Keratinocyte (primary cell): ENCODE measurements at regions not wholly inside any gene's neighbourhood (a gene's known extent, or its start where the extent isn't known, plus 50 kb on each side); places are given as distances from the start of the nearest gene placed in this dataset.

Experiments
- DNase-seq: peaks from one replicate; pipeline ENCODE4 v3.0.0-alpha.2; 2011; ENCODE audit warnings: low read depth, missing footprints, low spot score
- FAIRE-seq: peaks from 2 replicates; lab custom pipeline; 2011; peaks lifted over from hg19 to GRCh38; lab: Jason Lieb, UNC
- H2AFZ ChIP-seq: 2 replicates; pipeline ENCODE4 v1.6.0; 2012; ENCODE audit warnings: low read length, control low read depth, inconsistent platforms; ENCODE audit not compliant: control insufficient read depth
- H3K27ac ChIP-seq: 2 replicates; pipeline ENCODE4 v1.5.1; 2011; ENCODE audit warnings: low read length; ENCODE audit not compliant: control insufficient read depth, insufficient read depth
- H3K27me3 ChIP-seq: 3 replicates; pipeline ENCODE4 v1.6.0; 2011; ENCODE audit warnings: low read length; ENCODE audit not compliant: control insufficient read depth, insufficient read depth; ENCODE audit errors: extremely low read depth
- H3K36me3 ChIP-seq, 2 experiments: 2 replicates in 1 of 2; 3 replicates in 1 of 2; pipeline ENCODE4 v1.5.1; 2011; ENCODE audit warnings: low read length in 2 of 2, mild to moderate bottlenecking in 1 of 2; ENCODE audit not compliant: control insufficient read depth in 2 of 2, insufficient read depth in 2 of 2; ENCODE audit errors: extremely low read depth in 1 of 2
- H3K4me1 ChIP-seq: 3 replicates; pipeline ENCODE4 v1.5.1; 2011; ENCODE audit warnings: low read length; ENCODE audit not compliant: control insufficient read depth, insufficient read depth; ENCODE audit errors: extremely low read depth
- H3K4me2 ChIP-seq: 3 replicates; pipeline ENCODE4 v1.6.0; 2011; ENCODE audit warnings: low read depth, low read length; ENCODE audit not compliant: control insufficient read depth, insufficient read depth; ENCODE audit errors: extremely low read depth
- H3K4me3 ChIP-seq, 3 experiments: fragments of 200-600 bp in 1 of 3; sonication (generic) in 1 of 3; 2 replicates in 2 of 3; 3 replicates in 1 of 3; pipeline ENCODE4 v1.5.1; 2011 to 2016; ENCODE audit warnings: low read length in 3 of 3, mild to moderate bottlenecking in 3 of 3, control low read depth in 2 of 3, inconsistent platforms in 1 of 3, low read depth in 1 of 3, mixed read lengths in 1 of 3, mixed run types in 1 of 3, moderate library complexity in 1 of 3; ENCODE audit not compliant: control insufficient read depth in 2 of 3, insufficient read depth in 2 of 3; ENCODE audit errors: extremely low read depth in 1 of 3
- H3K79me2 ChIP-seq: 2 replicates; pipeline ENCODE4 v1.6.0; 2012; ENCODE audit warnings: low read length; ENCODE audit not compliant: control insufficient read depth, insufficient read depth
- H3K9ac ChIP-seq: 3 replicates; pipeline ENCODE4 v1.6.0; 2011; ENCODE audit warnings: low read length; ENCODE audit not compliant: control insufficient read depth, insufficient read depth; ENCODE audit errors: extremely low read depth
- H3K9me1 ChIP-seq: 3 replicates; pipeline ENCODE4 v1.6.0; 2011; ENCODE audit warnings: low read length; ENCODE audit not compliant: control insufficient read depth, insufficient read depth; ENCODE audit errors: extremely low read depth
- H3K9me3 ChIP-seq: 2 replicates; pipeline ENCODE4 v1.5.1; 2012; ENCODE audit warnings: low read depth, low read length; ENCODE audit not compliant: control insufficient read depth
- H4K20me1 ChIP-seq: 3 replicates; pipeline ENCODE4 v1.6.0; 2011; ENCODE audit warnings: low read length; ENCODE audit not compliant: control insufficient read depth, insufficient read depth; ENCODE audit errors: extremely low read depth
- EZH2 ChIP-seq: IDR thresholded peaks from one replicate; pipeline ENCODE4 v1.6.1; 2012; ENCODE audit warnings: inconsistent platforms, mild to moderate bottlenecking, low read length, moderate library complexity
- dilution Hi-C: fragments of 300-500 bp; cut with MboI; formaldehyde crosslinking; loops from one replicate; pipeline ENCODE4 v1.7.0; 2020; ENCODE audit warnings: low sequenced_read_pairs; ENCODE audit not compliant: extremely low pct_ligation_motif_present
- TF ChIP-seq, protein P1 (sequence below), 3 experiments: IDR thresholded peaks in 1 of 3; conservative IDR thresholded peaks in 1 of 3; optimal IDR thresholded peaks in 1 of 3; 2 replicates in 2 of 3; 3 replicates in 1 of 3; pipeline versions ENCODE3 to v1.5.1; 2011; ENCODE audit warnings: low read length in 3 of 3, mild to moderate bottlenecking in 3 of 3, moderate library complexity in 2 of 3, control low read depth in 1 of 3, inconsistent platforms in 1 of 3; ENCODE audit not compliant: insufficient read depth in 2 of 3; ENCODE audit errors: extremely low read depth in 1 of 3

DNA sequence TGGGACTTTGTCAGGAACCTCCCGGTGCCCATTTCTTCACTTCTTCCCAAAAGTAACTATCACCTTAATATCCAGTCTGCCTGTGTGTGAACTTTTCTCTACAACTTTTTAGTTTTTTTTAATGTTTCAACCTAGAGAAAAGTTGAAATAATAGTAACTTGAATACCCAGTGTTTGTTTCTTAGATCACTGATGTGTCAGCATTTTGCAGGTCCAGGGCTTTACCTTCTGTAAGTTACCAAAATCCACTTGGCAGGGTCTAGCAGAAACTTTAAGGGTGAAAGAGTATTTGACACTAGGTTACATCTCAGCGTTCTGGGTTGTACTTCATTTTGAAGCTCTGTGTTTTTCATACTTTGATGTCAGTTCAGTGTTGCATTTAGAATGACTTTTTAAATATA lies 372.7 kb downstream of the ARL4A start:
- Histone ChIP-seq H3K79me2 (no peaks in the 10 kb centered on the region), H3K4me1 (no peaks in the 10 kb centered on the region), H3K27ac (no peak overlapping the region), H2AFZ (no peak overlapping the region), H4K20me1 (no peaks in the 10 kb centered on the region), H3K9me1 (no peaks in the 10 kb centered on the region), H3K9ac (no peak overlapping the region), H3K4me3 (no peak overlapping the region), H3K36me3 (no peaks in the 10 kb centered on the region), H3K9me3 (no peaks in the 10 kb centered on the region), H3K4me2 (no peak overlapping the region), H3K27me3 (no peaks in the 10 kb centered on the region)
- DNase-seq (no peak), FAIRE-seq (no peak)
- TF ChIP-seq, protein P1, sequence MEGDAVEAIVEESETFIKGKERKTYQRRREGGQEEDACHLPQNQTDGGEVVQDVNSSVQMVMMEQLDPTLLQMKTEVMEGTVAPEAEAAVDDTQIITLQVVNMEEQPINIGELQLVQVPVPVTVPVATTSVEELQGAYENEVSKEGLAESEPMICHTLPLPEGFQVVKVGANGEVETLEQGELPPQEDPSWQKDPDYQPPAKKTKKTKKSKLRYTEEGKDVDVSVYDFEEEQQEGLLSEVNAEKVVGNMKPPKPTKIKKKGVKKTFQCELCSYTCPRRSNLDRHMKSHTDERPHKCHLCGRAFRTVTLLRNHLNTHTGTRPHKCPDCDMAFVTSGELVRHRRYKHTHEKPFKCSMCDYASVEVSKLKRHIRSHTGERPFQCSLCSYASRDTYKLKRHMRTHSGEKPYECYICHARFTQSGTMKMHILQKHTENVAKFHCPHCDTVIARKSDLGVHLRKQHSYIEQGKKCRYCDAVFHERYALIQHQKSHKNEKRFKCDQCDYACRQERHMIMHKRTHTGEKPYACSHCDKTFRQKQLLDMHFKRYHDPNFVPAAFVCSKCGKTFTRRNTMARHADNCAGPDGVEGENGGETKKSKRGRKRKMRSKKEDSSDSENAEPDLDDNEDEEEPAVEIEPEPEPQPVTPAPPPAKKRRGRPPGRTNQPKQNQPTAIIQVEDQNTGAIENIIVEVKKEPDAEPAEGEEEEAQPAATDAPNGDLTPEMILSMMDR (optimal IDR thresholded peaks at IDR 0.05 in 1 of 3, IDR thresholded peaks at IDR 0.05 in 1 of 3, conservative IDR thresholded peaks at IDR 0.05 in 1 of 3; ENCODE audit: extremely low read depth in 1 of 3, insufficient read depth in 2 of 3, low read length in 3 of 3), result no peak
- TF ChIP-seq EZH2, result no peak
- dilution Hi-C loops, result no loop called here

DNA sequence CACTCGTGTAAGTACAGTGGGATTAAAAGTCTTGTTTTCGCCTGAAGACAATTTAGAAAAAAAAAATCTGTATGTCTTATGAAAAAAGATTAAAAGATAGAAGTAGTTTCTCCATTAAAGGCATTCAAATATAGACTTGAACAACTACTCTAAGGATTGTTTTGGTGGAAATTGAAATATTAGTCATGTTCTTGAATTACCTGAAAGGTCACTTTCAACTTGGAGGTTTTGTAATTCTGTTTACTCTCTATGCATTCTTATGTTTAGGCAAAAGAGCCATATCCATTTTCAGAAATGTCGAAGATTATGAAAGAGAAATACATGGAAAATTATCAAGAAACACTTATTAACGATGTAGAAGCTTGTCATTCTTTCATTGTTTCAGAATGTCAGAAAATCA lies 373.7 kb downstream of the ARL4A start:
- H3K9me1 ChIP-seq, result no peaks in the 10 kb centered on the region
- no peak overlapping the region for H3K4me3 ChIP-seq
- TF ChIP-seq EZH2, result no peak
- TF ChIP-seq, protein P1 (optimal IDR thresholded peaks at IDR 0.05 in 1 of 3, IDR thresholded peaks at IDR 0.05 in 1 of 3, conservative IDR thresholded peaks at IDR 0.05 in 1 of 3; ENCODE audit: extremely low read depth in 1 of 3, insufficient read depth in 2 of 3, low read length in 3 of 3), result no peak
- dilution Hi-C loops, result no loop called here
- no peaks in the 10 kb centered on the region for H3K36me3 ChIP-seq
- no peaks in the 10 kb centered on the region for H3K79me2 ChIP-seq
- no peak for FAIRE-seq
- H2AFZ ChIP-seq, result no peak overlapping the region
- H3K4me1 ChIP-seq, result no peaks in the 10 kb centered on the region
- H3K9me3 ChIP-seq, result no peaks in the 10 kb centered on the region
- H4K20me1 ChIP-seq, result no peaks in the 10 kb centered on the region
- no peak overlapping the region for H3K4me2 ChIP-seq
- no peak overlapping the region for H3K9ac ChIP-seq
- no peak overlapping the region for H3K27ac ChIP-seq
- no peaks in the 10 kb centered on the region for H3K27me3 ChIP-seq
- DNase-seq, result no peak
